ENCODE measurements at regions not wholly inside any gene's neighbourhood (a gene's known extent, or its start where the extent isn't known, plus 50 kb on each side); places are given as distances from the start of the nearest gene placed in this dataset.

DNA sequence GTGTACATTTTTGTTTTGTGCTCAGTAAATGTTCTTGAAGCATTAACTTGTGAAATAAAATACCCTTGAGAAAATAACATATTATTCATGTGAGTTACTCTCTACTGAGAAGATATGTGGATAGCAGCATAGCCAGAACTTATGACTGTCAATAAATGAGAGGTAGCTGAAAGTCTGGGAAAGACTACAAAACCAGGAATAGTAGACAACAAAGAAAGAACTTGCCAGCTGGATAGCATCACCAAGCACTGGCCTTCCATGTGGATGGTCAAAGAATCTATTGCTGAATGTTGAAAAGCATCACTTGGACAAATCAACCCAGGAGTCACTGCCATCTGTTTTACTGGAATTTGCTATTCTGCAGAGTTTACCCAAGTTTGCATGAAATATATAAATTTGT is 650.0 kb upstream of the HTR2C start:
- intact Hi-C loops (cut with micrococcal nuclease), result no loop called here
- no peak overlapping the region for H3K4me2 ChIP-seq (ENCODE audit: insufficient read depth, low read length)
- in situ Hi-C loops (cut with MboI), result no loop called here
- no TSS peak for BruUV-seq (replicated peaks)
- H3K4me1 ChIP-seq (replicated peaks in 1 of 2; ENCODE audit: control insufficient read depth in 2 of 2, insufficient read depth in 2 of 2, low read length in 2 of 2), result no peaks in the 10 kb centered on the region
- no peak overlapping the region for H3K9ac ChIP-seq (ENCODE audit: insufficient read depth in 1 of 2, low read depth in 2 of 2, low read length in 2 of 2)
- H3K9me3 ChIP-seq (replicated peaks; ENCODE audit: control insufficient read depth, insufficient read depth, low read depth, low read length), result no peaks in the 10 kb centered on the region
- TF ChIP-seq, protein P1, sequence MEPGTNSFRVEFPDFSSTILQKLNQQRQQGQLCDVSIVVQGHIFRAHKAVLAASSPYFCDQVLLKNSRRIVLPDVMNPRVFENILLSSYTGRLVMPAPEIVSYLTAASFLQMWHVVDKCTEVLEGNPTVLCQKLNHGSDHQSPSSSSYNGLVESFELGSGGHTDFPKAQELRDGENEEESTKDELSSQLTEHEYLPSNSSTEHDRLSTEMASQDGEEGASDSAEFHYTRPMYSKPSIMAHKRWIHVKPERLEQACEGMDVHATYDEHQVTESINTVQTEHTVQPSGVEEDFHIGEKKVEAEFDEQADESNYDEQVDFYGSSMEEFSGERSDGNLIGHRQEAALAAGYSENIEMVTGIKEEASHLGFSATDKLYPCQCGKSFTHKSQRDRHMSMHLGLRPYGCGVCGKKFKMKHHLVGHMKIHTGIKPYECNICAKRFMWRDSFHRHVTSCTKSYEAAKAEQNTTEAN (CRISPR knock-in tag; IDR thresholded peaks at IDR 0.05), result no peak
- TF ChIP-seq PHTF2 (CRISPR knock-in tag; IDR thresholded peaks at IDR 0.05), result no peak
- no peak for TF ChIP-seq STAT5B (CRISPR knock-in tag; IDR thresholded peaks at IDR 0.05)
- no peak for TF ChIP-seq KHSRP (IDR thresholded peaks at IDR 0.05)
- TF ChIP-seq ZNF347 (CRISPR knock-in tag; IDR thresholded peaks at IDR 0.05; ENCODE audit: low read depth), result no peak
- CTCF ChIA-PET (ENCODE audit: low intra/inter-chr PET ratio), result no interaction called here
- H2AFZ ChIP-seq (ENCODE audit: low read depth, low read length), result no peak overlapping the region
- H3K36me3 ChIP-seq (ENCODE audit: control insufficient read depth, insufficient read depth, low read length), result 0 out of 3 replicates have a peak, but pooled peaks cover 2% of the 10 kb centered on the region
- no peaks in the 10 kb centered on the region for H3K9me1 ChIP-seq (ENCODE audit: control insufficient read depth, insufficient read depth, low read length)
- no peak for ATAC-seq
- H4K20me1 ChIP-seq (replicated peaks; ENCODE audit: control insufficient read depth, insufficient read depth, low read length), result no peaks in the 10 kb centered on the region
- no peak overlapping the region for H3K4me3 ChIP-seq
- POLR2A ChIA-PET, result no interaction called here
- DNase-seq (ENCODE audit: extremely low read depth in 1 of 4, low spot score in 3 of 4), result no peak
- no peaks in the 10 kb centered on the region for H3K79me2 ChIP-seq (ENCODE audit: control insufficient read depth, insufficient read depth, low read length)
- no peak overlapping the region for H3K27ac ChIP-seq (ENCODE audit: extremely low read depth, low read depth, low read length)
- FAIRE-seq, result no peak
- H3K27me3 ChIP-seq (ENCODE audit: control insufficient read depth in 2 of 2, insufficient read depth in 2 of 2, low read length in 2 of 2), result no peaks in the 10 kb centered on the region

GRCh38 chrX:113929004-113929403 is 654.9 kb upstream of the HTR2C start:
- no peaks in the 10 kb centered on the region for H3K79me2 ChIP-seq (ENCODE audit: control insufficient read depth, insufficient read depth, low read length)
- no peak overlapping the region for H2AFZ ChIP-seq (ENCODE audit: low read depth, low read length)
- POLR2A ChIA-PET, result no interaction called here
- ATAC-seq, result peak; percentile 86
- H4K20me1 ChIP-seq (replicated peaks; ENCODE audit: control insufficient read depth, insufficient read depth, low read length), result no peaks in the 10 kb centered on the region
- H3K4me3 ChIP-seq, result no peak overlapping the region
- in situ Hi-C loops (cut with MboI) (no loop called here), intact Hi-C loops (cut with micrococcal nuclease) (loop anchor here (2.0 to 5.0 kb wide), 2 partner anchors 146 to 1028 kb away; no protein-coding TSS in a partner anchor)
- CTCF ChIA-PET (ENCODE audit: low intra/inter-chr PET ratio), result no interaction called here
- no peak overlapping the region for H3K9ac ChIP-seq (ENCODE audit: insufficient read depth in 1 of 2, low read depth in 2 of 2, low read length in 2 of 2)
- H3K4me1 ChIP-seq (replicated peaks in 1 of 2; ENCODE audit: control insufficient read depth in 2 of 2, insufficient read depth in 2 of 2, low read length in 2 of 2), result no peaks in the 10 kb centered on the region
- no peaks in the 10 kb centered on the region for H3K9me1 ChIP-seq (ENCODE audit: control insufficient read depth, insufficient read depth, low read length)
- BruUV-seq (replicated peaks), result no TSS peak
- H3K27me3 ChIP-seq (ENCODE audit: control insufficient read depth in 2 of 2, insufficient read depth in 2 of 2, low read length in 2 of 2), result no peaks in the 10 kb centered on the region
- no peak overlapping the region for H3K27ac ChIP-seq (ENCODE audit: extremely low read depth, low read depth, low read length)
- DNase-seq (ENCODE audit: extremely low read depth in 1 of 4, low spot score in 3 of 4), result peak; percentile 7 to 57 (median 21)
- no peak overlapping the region for H3K4me2 ChIP-seq (ENCODE audit: insufficient read depth, low read length)
- no peak for FAIRE-seq
- H3K9me3 ChIP-seq (replicated peaks; ENCODE audit: control insufficient read depth, insufficient read depth, low read depth, low read length), result no peaks in the 10 kb centered on the region
- no peaks in the 10 kb centered on the region for H3K36me3 ChIP-seq (ENCODE audit: control insufficient read depth, insufficient read depth, low read length)
- 17% methylated on average over 3 of the region's 3 CpGs for WGBS (ENCODE audit: insufficient coverage, low coverage, missing lambda C conversion rate)
- TF ChIP-seq CREBBP (IDR thresholded peaks at IDR 0.05; ENCODE audit: low read depth, low read length) (no peak), HMG20A (CRISPR knock-in tag; conservative IDR thresholded peaks at IDR 0.05) (no peak), GTF2A2 (tag; IDR thresholded peaks at IDR 0.05) (no peak), ZNF232 (CRISPR knock-in tag; IDR thresholded peaks at IDR 0.05) (no peak), RAD21 (CRISPR knock-in tag; conservative IDR thresholded peaks at IDR 0.05 in 1 of 2, IDR thresholded peaks at IDR 0.05 in 1 of 2) (peak; percentile 22 to 76; a peak in 3 of 4 replicates), RBBP5 (IDR thresholded peaks at IDR 0.05; ENCODE audit: borderline replicate concordance, insufficient read depth, low read length, poor library complexity, severe bottlenecking) (no peak), ZNF551 (CRISPR knock-in tag; IDR thresholded peaks at IDR 0.05) (no peak), ERF (CRISPR knock-in tag; IDR thresholded peaks at IDR 0.05) (no peak)
- TF ChIP-seq, protein P2, sequence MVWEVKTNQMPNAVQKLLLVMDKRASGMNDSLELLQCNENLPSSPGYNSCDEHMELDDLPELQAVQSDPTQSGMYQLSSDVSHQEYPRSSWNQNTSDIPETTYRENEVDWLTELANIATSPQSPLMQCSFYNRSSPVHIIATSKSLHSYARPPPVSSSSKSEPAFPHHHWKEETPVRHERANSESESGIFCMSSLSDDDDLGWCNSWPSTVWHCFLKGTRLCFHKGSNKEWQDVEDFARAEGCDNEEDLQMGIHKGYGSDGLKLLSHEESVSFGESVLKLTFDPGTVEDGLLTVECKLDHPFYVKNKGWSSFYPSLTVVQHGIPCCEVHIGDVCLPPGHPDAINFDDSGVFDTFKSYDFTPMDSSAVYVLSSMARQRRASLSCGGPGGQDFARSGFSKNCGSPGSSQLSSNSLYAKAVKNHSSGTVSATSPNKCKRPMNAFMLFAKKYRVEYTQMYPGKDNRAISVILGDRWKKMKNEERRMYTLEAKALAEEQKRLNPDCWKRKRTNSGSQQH (CRISPR knock-in tag; IDR thresholded peaks at IDR 0.05), result no peak

All from K562 (cell line).